ENCODE measurements at regions not wholly inside any gene's neighbourhood (a gene's known extent, or its start where the extent isn't known, plus 50 kb on each side); places are given as distances from the start of the nearest gene placed in this dataset.
A peak's percentile ranks its signal among the peaks of the same experiment; 100 is the strongest.

- TF ChIP-seq CTCF (conservative IDR thresholded peaks at IDR 0.05; ENCODE audit: low read depth) = no peak
- ChIA-PET POLR2A (ENCODE audit: low non-redundant PET) (no interaction called here), CTCF (interaction anchor here (0.7 kb wide), 1 partner anchor 61 kb away, joined by 3 read pairs; no protein-coding TSS in a partner anchor)
- H3K27ac ChIP-seq = no peak overlapping the region
- no peak for DNase-seq (ENCODE audit: low spot score)
Observed at GRCh38 chr1:112328600-112328999, 67.4 kb upstream of the CTTNBP2NL start.

DNA sequence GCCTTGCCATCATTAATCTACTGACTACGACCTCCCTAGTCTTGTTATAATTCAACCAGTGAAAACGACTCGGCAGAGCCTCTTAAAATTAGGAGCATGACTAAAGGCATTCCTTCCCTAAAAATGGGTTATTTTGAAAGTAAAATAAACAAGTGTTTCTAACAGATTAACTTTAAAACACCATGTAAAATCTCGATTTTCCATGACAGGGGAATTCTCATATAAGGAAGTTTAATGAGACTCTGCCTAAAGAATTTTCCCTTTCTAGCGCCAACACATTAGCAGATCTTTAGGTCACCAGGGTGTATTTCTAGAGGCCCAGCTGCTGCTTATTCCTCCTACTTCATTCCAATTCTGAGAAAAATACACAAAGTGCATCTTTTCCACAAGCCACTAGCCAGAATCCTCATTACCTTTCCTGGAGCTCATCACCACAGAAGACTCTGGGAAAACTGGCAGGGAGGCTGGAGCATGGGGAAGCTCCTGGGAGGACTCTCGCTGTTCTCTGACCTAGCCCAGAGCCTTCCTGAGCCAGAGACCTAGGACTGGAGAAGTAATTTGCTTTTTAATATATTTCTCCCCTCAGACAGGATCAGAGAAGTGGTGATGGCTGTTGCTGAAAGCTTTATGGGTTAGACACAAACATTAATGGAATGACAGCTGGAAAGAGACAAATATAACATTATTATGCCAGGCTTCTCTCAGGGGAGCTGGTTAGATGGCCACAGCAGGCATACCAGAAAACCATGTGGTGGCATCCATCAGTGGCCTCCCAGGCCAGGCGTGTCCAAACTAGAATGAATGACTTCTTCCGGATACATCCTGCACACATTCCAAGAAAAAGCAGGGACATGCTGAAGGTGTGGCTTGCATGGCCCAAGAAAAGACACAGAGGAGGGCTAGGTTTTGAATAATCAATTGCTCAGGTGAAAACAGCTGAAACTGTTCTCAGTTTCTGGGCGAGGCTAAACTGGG lies 63.6 kb upstream of the CTTNBP2NL start:
- CTCF ChIA-PET = interaction anchor here (0.6 kb wide), 1 partner anchor 310 kb away, joined by 3 read pairs; no protein-coding TSS in a partner anchor
- H3K27ac ChIP-seq = no peak overlapping the region; the same call in 1 of the 2 replicates
- POLR2A ChIA-PET (ENCODE audit: low non-redundant PET) = no interaction called here
- no peak for TF ChIP-seq CTCF (conservative IDR thresholded peaks at IDR 0.05; ENCODE audit: low read depth)
- peak; percentile 43 for DNase-seq (ENCODE audit: low spot score)

- peak; percentile 22 for DNase-seq (ENCODE audit: low spot score)
- ChIA-PET POLR2A (ENCODE audit: low non-redundant PET) (no interaction called here), CTCF (interaction anchor here (3.0 kb wide), 1 partner anchor 37 kb away, joined by 17 read pairs; no protein-coding TSS in a partner anchor)
- TF ChIP-seq CTCF (conservative IDR thresholded peaks at IDR 0.05; ENCODE audit: low read depth) = no peak
- no peak overlapping the region for H3K27ac ChIP-seq
Observed at GRCh38 chr1:112335351-112335750, 60.7 kb upstream of the CTTNBP2NL start.

- CTCF ChIA-PET = interaction anchor here (1.2 to 3.0 kb wide), 3 partner anchors 15 to 548 kb away, joined by 3 to 17 read pairs (median 4); no protein-coding TSS in a partner anchor
- POLR2A ChIA-PET (ENCODE audit: low non-redundant PET) = no interaction called here
- TF ChIP-seq CTCF (conservative IDR thresholded peaks at IDR 0.05; ENCODE audit: low read depth) = peak; percentile 29
- peak; percentile 41 for DNase-seq (ENCODE audit: low spot score)
- no peak overlapping the region for H3K27ac ChIP-seq
Observed at GRCh38 chr1:112337028-112337531, 58.9 kb upstream of the CTTNBP2NL start.

DNA sequence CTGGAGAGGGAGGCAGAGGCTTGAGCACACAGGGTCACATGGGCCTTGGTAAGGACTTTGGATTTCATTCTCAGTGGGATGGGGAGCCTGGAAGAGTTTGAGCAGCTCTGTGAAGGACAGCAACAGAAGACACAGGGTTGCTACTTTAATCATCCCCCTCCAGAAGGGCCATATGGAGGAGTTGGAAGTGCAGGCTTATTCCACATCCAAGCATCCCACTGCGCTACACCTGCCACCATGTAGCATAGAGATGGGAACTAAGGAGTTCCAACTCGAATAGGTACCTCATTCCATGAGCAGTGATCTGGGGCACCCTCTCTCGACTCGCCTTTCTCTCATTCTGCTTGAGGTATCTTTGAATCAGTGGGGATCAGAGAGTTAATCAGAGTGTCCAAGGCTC lies 54.0 kb upstream of the CTTNBP2NL start:
- no peak for DNase-seq (ENCODE audit: low spot score)
- CTCF ChIA-PET = no interaction called here
- no peak for TF ChIP-seq CTCF (conservative IDR thresholded peaks at IDR 0.05; ENCODE audit: low read depth)
- no peak overlapping the region for H3K27ac ChIP-seq
- POLR2A ChIA-PET (ENCODE audit: low non-redundant PET) = no interaction called here

DNA sequence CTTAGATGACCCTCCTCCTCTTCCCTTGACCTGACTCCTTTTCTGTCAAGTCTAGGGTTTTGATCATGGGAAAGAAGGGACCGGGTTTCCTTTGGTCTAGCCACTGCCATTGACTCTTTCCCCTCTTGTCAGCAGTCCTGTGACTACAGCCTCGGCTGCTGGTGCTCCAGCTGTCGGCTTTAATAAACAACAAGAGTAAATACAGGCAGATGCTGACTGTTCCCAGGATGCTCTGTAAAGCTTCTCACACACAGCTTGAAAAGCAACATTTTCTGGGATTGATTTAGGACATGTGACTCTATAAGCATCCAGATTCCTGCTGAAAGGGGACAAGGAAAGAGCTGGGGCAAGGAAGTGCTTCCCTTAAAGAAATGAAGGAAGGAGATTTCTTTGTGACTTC lies 53.5 kb upstream of the CTTNBP2NL start:
- no peak for TF ChIP-seq CTCF (conservative IDR thresholded peaks at IDR 0.05; ENCODE audit: low read depth)
- POLR2A ChIA-PET (ENCODE audit: low non-redundant PET) = no interaction called here
- H3K27ac ChIP-seq = no peak overlapping the region
- CTCF ChIA-PET = no interaction called here
- no peak for DNase-seq (ENCODE audit: low spot score)

All from RWPE1 (cell line).